Glutamatergic neuron (in vitro differentiated cells): ENCODE measurements at regions not wholly inside any gene's neighbourhood (a gene's known extent, or its start where the extent isn't known, plus 50 kb on each side); places are given as distances from the start of the nearest gene placed in this dataset.

Experiments
- DNase-seq: peaks from one replicate; pipeline ENCODE4 v3.0.0; 2022
- H3K27ac Mint-ChIP-seq: one replicate; pipeline ENCODE4 v1.8.0; 2020; ENCODE audit warnings: mild to moderate bottlenecking, mixed read lengths, inconsistent platforms; ENCODE audit not compliant: unreplicated experiment
- H3K27me3 Mint-ChIP-seq: one replicate; pipeline ENCODE4 v1.8.0; 2020; ENCODE audit warnings: mild to moderate bottlenecking, moderate library complexity, mixed read lengths, inconsistent platforms; ENCODE audit not compliant: unreplicated experiment
- H3K36me3 Mint-ChIP-seq: one replicate; pipeline ENCODE4 v1.8.0; 2020; ENCODE audit warnings: mild to moderate bottlenecking, mixed read lengths, inconsistent platforms; ENCODE audit not compliant: unreplicated experiment
- H3K4me1 Mint-ChIP-seq: one replicate; pipeline ENCODE4 v1.8.0; 2020; ENCODE audit warnings: mild to moderate bottlenecking, low read depth, mixed read lengths, inconsistent platforms; ENCODE audit not compliant: unreplicated experiment
- H3K4me3 Mint-ChIP-seq: one replicate; pipeline ENCODE4 v1.8.0; 2020; ENCODE audit warnings: mild to moderate bottlenecking, mixed read lengths, inconsistent platforms; ENCODE audit not compliant: unreplicated experiment
- H3K9me3 Mint-ChIP-seq: one replicate; pipeline ENCODE4 v1.8.0; 2020; ENCODE audit warnings: mild to moderate bottlenecking, moderate library complexity, mixed read lengths, inconsistent platforms; ENCODE audit not compliant: unreplicated experiment
- CTCF ChIP-seq: fragments of 200-600 bp; sonication (generic); IDR thresholded peaks from one replicate; pipeline ENCODE4 v1.5.0; 2021; ENCODE audit not compliant: partially characterized antibody, unreplicated experiment

- no peak overlapping the region for H3K4me3 Mint-ChIP-seq
- H3K27me3 Mint-ChIP-seq = no peaks in the 10 kb centered on the region
- no peak overlapping the region for H3K27ac Mint-ChIP-seq
- TF ChIP-seq CTCF = no peak
- DNase-seq = no peak
- H3K36me3 Mint-ChIP-seq = peaks cover 5% of the 10 kb centered on the region
- peaks cover 18% of the 10 kb centered on the region for H3K4me1 Mint-ChIP-seq
- H3K9me3 Mint-ChIP-seq = peaks cover 1% of the 10 kb centered on the region
These were observed 145.8 kb downstream of the BTG1 start for GRCh38 chr12:91999823-92000222.

GRCh38 chr12:91998316-91998715, 147.3 kb downstream of the BTG1 start:
- H3K36me3 Mint-ChIP-seq = peaks cover 5% of the 10 kb centered on the region
- DNase-seq = no peak
- no peak overlapping the region for H3K4me3 Mint-ChIP-seq
- H3K27ac Mint-ChIP-seq = no peak overlapping the region
- no peaks in the 10 kb centered on the region for H3K27me3 Mint-ChIP-seq
- TF ChIP-seq CTCF = no peak
- H3K9me3 Mint-ChIP-seq = peaks cover 1% of the 10 kb centered on the region
- peaks cover 9% of the 10 kb centered on the region for H3K4me1 Mint-ChIP-seq

GRCh38 chr12:91994208-91994797, 151.3 kb downstream of the BTG1 start:
- Mint-ChIP-seq H3K4me3 (no peak overlapping the region), H3K9me3 (no peaks in the 10 kb centered on the region), H3K36me3 (peaks cover 5% of the 10 kb centered on the region), H3K27me3 (peaks cover 1% of the 10 kb centered on the region), H3K4me1 (no peaks in the 10 kb centered on the region), H3K27ac (no peak overlapping the region)
- TF ChIP-seq CTCF = no peak
- no peak for DNase-seq

- Mint-ChIP-seq H3K9me3 (no peaks in the 10 kb centered on the region), H3K4me1 (no peaks in the 10 kb centered on the region), H3K4me3 (no peak overlapping the region), H3K27ac (no peak overlapping the region), H3K36me3 (peaks cover 5% of the 10 kb centered on the region), H3K27me3 (peaks cover 1% of the 10 kb centered on the region)
- no peak for DNase-seq
- TF ChIP-seq CTCF = no peak
These were observed 152.2 kb downstream of the BTG1 start for GRCh38 chr12:91993287-91994017.
